VCaP (cell line): ENCODE measurements at regions not wholly inside any gene's neighbourhood (a gene's known extent, or its start where the extent isn't known, plus 50 kb on each side); places are given as distances from the start of the nearest gene placed in this dataset.
A peak's percentile ranks its signal among the peaks of the same experiment; 100 is the strongest.

Experiments used
- H3K27ac ChIP-seq: fragments of 450-650 bp; 2 replicates; pipeline ENCODE4 v1.5.1; 2017
- TF ChIP-seq, protein P1 (sequence below): fragments of 450-650 bp; conservative IDR thresholded peaks from 2 replicates; pipeline ENCODE4 v1.5.1; 2017; ENCODE audit warnings: mild to moderate bottlenecking, moderate library complexity

GRCh38 chr9:106143781-106144180 lies 449.4 kb downstream of the TMEM38B start:
- TF ChIP-seq, protein P1, sequence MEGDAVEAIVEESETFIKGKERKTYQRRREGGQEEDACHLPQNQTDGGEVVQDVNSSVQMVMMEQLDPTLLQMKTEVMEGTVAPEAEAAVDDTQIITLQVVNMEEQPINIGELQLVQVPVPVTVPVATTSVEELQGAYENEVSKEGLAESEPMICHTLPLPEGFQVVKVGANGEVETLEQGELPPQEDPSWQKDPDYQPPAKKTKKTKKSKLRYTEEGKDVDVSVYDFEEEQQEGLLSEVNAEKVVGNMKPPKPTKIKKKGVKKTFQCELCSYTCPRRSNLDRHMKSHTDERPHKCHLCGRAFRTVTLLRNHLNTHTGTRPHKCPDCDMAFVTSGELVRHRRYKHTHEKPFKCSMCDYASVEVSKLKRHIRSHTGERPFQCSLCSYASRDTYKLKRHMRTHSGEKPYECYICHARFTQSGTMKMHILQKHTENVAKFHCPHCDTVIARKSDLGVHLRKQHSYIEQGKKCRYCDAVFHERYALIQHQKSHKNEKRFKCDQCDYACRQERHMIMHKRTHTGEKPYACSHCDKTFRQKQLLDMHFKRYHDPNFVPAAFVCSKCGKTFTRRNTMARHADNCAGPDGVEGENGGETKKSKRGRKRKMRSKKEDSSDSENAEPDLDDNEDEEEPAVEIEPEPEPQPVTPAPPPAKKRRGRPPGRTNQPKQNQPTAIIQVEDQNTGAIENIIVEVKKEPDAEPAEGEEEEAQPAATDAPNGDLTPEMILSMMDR: no peak
- H3K27ac ChIP-seq: no peak overlapping the region

DNA sequence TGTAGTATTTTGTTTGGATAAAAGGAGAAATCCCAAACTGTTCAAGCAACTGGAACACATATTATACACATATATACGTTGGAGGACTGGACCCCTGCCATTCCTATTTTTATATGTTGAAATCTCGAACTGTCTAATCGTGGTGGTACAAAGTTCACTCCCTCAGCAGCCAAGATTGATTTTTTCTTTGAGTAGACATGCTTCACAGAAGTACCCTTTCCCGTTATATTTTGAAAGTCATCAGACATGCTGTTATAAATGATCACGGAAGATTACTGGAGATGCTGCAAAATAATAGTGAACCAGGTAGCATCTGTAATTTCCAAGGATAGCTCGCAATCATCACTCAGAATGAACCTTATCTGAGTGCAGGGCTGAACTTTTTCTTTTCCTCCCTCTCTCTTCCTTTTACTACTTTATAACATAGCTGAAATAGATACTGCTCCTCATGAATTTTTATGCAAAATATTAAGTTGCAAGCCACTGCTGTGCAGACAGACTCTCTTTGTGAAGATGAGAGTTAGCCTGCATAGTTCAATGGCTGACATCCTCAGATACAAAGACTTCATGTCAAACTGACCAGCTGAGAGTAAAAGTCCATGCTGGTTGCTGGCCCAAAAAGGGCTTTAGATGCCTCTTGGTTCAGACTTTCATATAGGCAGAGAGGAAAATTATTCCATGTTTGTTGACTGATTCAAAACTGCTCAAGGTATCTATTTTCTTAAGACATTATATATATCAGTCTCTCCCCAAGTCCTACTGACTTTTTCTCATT lies 451.9 kb downstream of the TMEM38B start:
- no peak overlapping the region for H3K27ac ChIP-seq
- TF ChIP-seq, protein P1: no peak

DNA sequence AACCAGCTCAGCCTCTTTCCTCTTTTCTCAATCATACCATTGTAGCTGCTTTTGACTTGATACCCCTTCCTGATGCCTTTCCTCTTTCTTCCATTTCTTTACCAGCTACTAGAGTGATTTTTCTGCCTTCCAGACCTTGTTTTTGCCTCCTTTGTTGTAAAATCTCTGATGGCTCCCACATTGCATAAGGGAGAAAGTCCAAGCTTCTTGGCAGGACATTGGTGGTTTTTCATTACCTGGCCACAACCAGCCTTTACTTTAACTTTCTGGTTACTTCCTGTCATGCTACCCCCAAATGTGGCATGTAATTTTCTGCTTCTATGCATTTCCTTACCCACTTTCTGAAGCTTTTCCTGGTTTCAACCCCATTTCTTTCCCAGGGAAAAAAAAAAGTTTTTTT lies 452.5 kb downstream of the TMEM38B start:
- TF ChIP-seq, protein P1: no peak
- no peak overlapping the region for H3K27ac ChIP-seq

- H3K27ac ChIP-seq: peak overlapping the region; percentile 45
- TF ChIP-seq, protein P1: no peak
Measured at GRCh38 chr9:106149956-106150355, 455.6 kb downstream of the TMEM38B start.

- TF ChIP-seq, protein P1: no peak
- no peak overlapping the region for H3K27ac ChIP-seq
Measured at GRCh38 chr9:106156465-106156864, 462.1 kb downstream of the TMEM38B start.

DNA sequence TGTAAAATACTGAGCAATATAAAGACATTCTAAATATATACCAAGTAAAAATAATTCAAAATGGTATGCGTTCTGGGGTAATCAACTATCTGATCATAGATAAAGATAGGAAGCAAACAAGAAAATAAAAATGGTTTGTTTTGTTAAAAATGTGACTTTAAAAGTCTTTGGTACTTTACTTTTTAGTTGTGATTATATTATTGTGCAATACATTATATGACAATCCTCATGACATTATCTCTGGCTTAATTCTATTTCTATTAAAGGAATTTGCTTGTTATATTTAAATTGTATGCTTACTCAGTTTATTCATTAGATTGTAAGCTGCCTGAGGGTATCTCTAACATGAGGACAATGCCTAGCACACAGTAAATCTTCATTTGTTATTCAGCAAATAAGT lies 477.9 kb downstream of the TMEM38B start:
- H3K27ac ChIP-seq: no peak overlapping the region
- TF ChIP-seq, protein P1: no peak

GRCh38 chr9:106174346-106174745 lies 480.0 kb downstream of the TMEM38B start:
- H3K27ac ChIP-seq: no peak overlapping the region
- TF ChIP-seq, protein P1: no peak
